ENCODE measurements at regions not wholly inside any gene's neighbourhood (a gene's known extent, or its start where the extent isn't known, plus 50 kb on each side); places are given as distances from the start of the nearest gene placed in this dataset.

DNA sequence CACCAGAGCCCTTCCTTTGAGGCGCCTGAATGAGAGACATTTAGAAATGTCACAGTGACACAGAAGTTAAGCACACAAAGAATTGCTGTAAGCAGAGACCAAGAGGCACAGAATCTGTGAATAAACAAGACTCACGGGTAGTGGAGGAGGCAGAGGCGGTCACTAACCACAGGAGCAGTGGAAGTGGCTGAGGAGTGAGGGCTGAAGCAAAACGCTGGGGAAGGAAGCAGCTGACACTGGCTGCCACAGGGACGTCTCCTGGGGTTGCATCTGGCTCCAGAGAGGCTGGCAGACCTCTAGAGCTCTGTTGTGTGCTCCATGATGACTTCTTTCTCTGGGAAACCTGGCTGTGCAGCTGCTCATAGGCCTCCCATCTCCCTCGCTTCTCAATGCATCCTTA is 65.0 kb upstream of the SLC2A12 start:
- H3K9me3 ChIP-seq (ENCODE audit: low read depth, low read length), result no peaks in the 10 kb centered on the region
- no peak overlapping the region for H3K27ac ChIP-seq
- no peaks in the 10 kb centered on the region for H3K36me3 ChIP-seq (ENCODE audit: insufficient read depth, low read length)
- TF ChIP-seq FOXP2 (optimal IDR thresholded peaks at IDR 0.05; ENCODE audit: control extremely low read depth, extremely low read length, insufficient read depth) (no peak), POLR2AphosphoS5 (IDR thresholded peaks at IDR 0.05; ENCODE audit: borderline replicate concordance, low read depth, low read length) (no peak), EZH2 (IDR thresholded peaks at IDR 0.05) (no peak)
- no peak overlapping the region for H3K9ac ChIP-seq (ENCODE audit: insufficient read length)
- H3K4me3 ChIP-seq, result no peak overlapping the region
- no peak for DNase-seq (ENCODE audit: low read depth, low spot score)

GRCh38 chr6:134115715-134116074 is 63.3 kb upstream of the SLC2A12 start:
- no peak overlapping the region for H3K27ac ChIP-seq
- H3K36me3 ChIP-seq (ENCODE audit: insufficient read depth, low read length), result no peaks in the 10 kb centered on the region
- H3K4me3 ChIP-seq, result no peak overlapping the region
- no peaks in the 10 kb centered on the region for H3K9me3 ChIP-seq (ENCODE audit: low read depth, low read length)
- H3K9ac ChIP-seq (ENCODE audit: insufficient read length), result no peak overlapping the region
- no peak for DNase-seq (ENCODE audit: low read depth, low spot score)
- TF ChIP-seq EZH2 (IDR thresholded peaks at IDR 0.05), result no peak
- TF ChIP-seq POLR2AphosphoS5 (IDR thresholded peaks at IDR 0.05; ENCODE audit: borderline replicate concordance, low read depth, low read length), result no peak
- TF ChIP-seq FOXP2 (optimal IDR thresholded peaks at IDR 0.05; ENCODE audit: control extremely low read depth, extremely low read length, insufficient read depth), result no peak

DNA sequence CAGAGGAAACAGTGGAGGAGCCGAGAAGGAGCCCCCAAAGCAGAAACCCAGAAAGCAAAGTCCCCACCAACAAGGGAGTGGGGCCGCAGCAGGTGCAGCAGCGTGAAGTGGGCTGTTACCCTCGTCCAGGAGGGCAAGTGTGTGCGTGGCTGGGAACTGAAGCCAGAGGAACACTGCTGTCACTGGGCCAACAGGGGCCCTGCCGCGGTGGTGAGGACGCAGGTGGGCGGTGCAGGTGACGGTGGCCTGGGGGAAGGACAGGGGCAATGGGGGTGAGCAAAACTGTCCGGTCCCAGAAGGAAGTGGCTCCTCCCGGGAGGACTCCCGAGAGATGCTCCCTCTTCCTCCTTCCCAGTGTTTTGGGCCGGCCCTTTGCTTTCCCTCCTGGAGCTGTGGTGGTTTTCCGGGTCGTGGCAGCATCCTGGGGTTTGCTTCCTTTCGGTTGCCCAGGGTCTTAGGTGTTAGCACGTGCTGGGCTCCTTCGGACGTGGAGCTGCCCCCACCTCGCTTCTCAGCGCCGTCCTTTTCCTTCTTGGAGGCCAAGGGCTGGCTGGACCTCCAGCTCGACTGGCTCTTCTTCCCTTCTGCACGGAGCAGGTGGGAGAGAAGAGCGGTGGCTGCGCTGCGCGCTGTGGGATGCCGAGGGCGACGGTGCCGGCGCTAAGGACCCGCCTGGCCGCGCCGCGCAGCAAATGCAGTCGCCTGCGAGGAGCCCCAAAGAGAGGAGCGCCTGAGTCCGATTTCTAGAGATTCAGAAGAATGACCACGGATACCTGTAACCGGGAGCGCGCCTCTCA is 62.7 kb upstream of the SLC2A12 start:
- H3K27ac ChIP-seq, result no peak overlapping the region
- no peak for DNase-seq (ENCODE audit: low read depth, low spot score)
- TF ChIP-seq FOXP2 (optimal IDR thresholded peaks at IDR 0.05; ENCODE audit: control extremely low read depth, extremely low read length, insufficient read depth) (no peak), EZH2 (IDR thresholded peaks at IDR 0.05) (no peak), POLR2AphosphoS5 (IDR thresholded peaks at IDR 0.05; ENCODE audit: borderline replicate concordance, low read depth, low read length) (no peak)
- no peak overlapping the region for H3K9ac ChIP-seq (ENCODE audit: insufficient read length)
- H3K36me3 ChIP-seq (ENCODE audit: insufficient read depth, low read length), result no peaks in the 10 kb centered on the region
- H3K4me3 ChIP-seq, result no peak overlapping the region
- H3K9me3 ChIP-seq (ENCODE audit: low read depth, low read length), result no peaks in the 10 kb centered on the region

DNA sequence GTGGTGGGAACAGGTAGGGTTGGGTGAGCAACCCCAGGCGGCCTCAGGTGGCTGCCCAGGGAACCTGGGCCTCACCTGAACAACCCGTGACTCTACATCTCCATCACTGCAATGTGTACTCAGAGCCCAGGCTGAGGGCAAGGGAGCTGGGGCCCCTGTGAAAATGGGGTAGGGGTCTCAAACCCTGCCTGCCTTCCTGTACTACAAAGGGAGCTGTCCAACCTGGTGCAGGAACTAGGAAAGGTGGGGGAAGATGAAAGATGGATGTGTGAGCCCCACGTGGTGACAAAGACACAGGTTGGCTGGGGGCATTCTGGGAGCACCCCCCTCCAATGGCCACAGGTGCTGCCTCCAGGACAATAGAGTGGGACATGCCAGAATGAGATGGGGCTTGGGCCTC is 62.1 kb upstream of the SLC2A12 start:
- H3K27ac ChIP-seq, result no peak overlapping the region
- H3K36me3 ChIP-seq (ENCODE audit: insufficient read depth, low read length), result no peaks in the 10 kb centered on the region
- H3K9ac ChIP-seq (ENCODE audit: insufficient read length), result no peak overlapping the region
- no peaks in the 10 kb centered on the region for H3K9me3 ChIP-seq (ENCODE audit: low read depth, low read length)
- no peak for DNase-seq (ENCODE audit: low read depth, low spot score)
- H3K4me3 ChIP-seq, result no peak overlapping the region
- TF ChIP-seq EZH2 (IDR thresholded peaks at IDR 0.05), result no peak
- TF ChIP-seq POLR2AphosphoS5 (IDR thresholded peaks at IDR 0.05; ENCODE audit: borderline replicate concordance, low read depth, low read length), result no peak
- TF ChIP-seq FOXP2 (optimal IDR thresholded peaks at IDR 0.05; ENCODE audit: control extremely low read depth, extremely low read length, insufficient read depth), result no peak

GRCh38 chr6:134111726-134112125 is 59.3 kb upstream of the SLC2A12 start:
- no peaks in the 10 kb centered on the region for H3K36me3 ChIP-seq (ENCODE audit: insufficient read depth, low read length)
- no peak overlapping the region for H3K27ac ChIP-seq
- no peak overlapping the region for H3K9ac ChIP-seq (ENCODE audit: insufficient read length)
- DNase-seq (ENCODE audit: low read depth, low spot score), result no peak
- no peaks in the 10 kb centered on the region for H3K9me3 ChIP-seq (ENCODE audit: low read depth, low read length)
- TF ChIP-seq POLR2AphosphoS5 (IDR thresholded peaks at IDR 0.05; ENCODE audit: borderline replicate concordance, low read depth, low read length) (no peak), FOXP2 (optimal IDR thresholded peaks at IDR 0.05; ENCODE audit: control extremely low read depth, extremely low read length, insufficient read depth) (no peak), EZH2 (IDR thresholded peaks at IDR 0.05) (no peak)
- H3K4me3 ChIP-seq, result no peak overlapping the region

GRCh38 chr6:134111062-134111677 is 58.7 kb upstream of the SLC2A12 start:
- Histone ChIP-seq H3K9me3 (ENCODE audit: low read depth, low read length) (no peaks in the 10 kb centered on the region), H3K27ac (no peak overlapping the region), H3K9ac (ENCODE audit: insufficient read length) (no peak overlapping the region), H3K36me3 (ENCODE audit: insufficient read depth, low read length) (no peaks in the 10 kb centered on the region), H3K4me3 (no peak overlapping the region)
- peak; percentile 40 for DNase-seq (ENCODE audit: low read depth, low spot score)
- TF ChIP-seq EZH2 (IDR thresholded peaks at IDR 0.05) (no peak), POLR2AphosphoS5 (IDR thresholded peaks at IDR 0.05; ENCODE audit: borderline replicate concordance, low read depth, low read length) (no peak), FOXP2 (optimal IDR thresholded peaks at IDR 0.05; ENCODE audit: control extremely low read depth, extremely low read length, insufficient read depth) (no peak)

GRCh38 chr6:134106702-134107101 is 54.3 kb upstream of the SLC2A12 start:
- DNase-seq (ENCODE audit: low read depth, low spot score), result no peak
- TF ChIP-seq EZH2 (IDR thresholded peaks at IDR 0.05) (no peak), POLR2AphosphoS5 (IDR thresholded peaks at IDR 0.05; ENCODE audit: borderline replicate concordance, low read depth, low read length) (no peak), FOXP2 (optimal IDR thresholded peaks at IDR 0.05; ENCODE audit: control extremely low read depth, extremely low read length, insufficient read depth) (no peak)
- Histone ChIP-seq H3K4me3 (no peak overlapping the region), H3K27ac (no peak overlapping the region), H3K9me3 (ENCODE audit: low read depth, low read length) (no peaks in the 10 kb centered on the region), H3K9ac (ENCODE audit: insufficient read length) (no peak overlapping the region), H3K36me3 (ENCODE audit: insufficient read depth, low read length) (no peaks in the 10 kb centered on the region)

DNA sequence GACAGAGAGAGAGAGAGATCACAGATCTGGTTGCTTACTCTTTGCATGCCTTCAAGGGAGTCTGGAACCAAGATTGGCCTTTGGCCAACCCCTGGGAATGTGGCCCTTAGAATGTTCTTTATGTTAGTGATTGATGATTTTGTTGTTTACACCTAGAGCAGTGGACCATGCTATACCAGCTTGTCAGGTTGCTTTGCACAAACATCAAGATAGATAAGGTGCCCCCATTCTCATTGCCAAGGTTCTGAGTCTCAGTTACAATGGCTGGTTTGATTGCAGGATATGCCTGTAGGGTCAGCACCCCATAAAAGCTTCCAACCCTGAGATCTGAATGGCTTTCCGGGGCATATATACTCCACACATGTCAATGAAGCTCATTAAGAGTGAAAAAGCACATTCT is 53.5 kb upstream of the SLC2A12 start:
- H3K4me3 ChIP-seq, result no peak overlapping the region
- H3K9ac ChIP-seq (ENCODE audit: insufficient read length), result no peak overlapping the region
- no peak overlapping the region for H3K27ac ChIP-seq
- TF ChIP-seq FOXP2 (optimal IDR thresholded peaks at IDR 0.05; ENCODE audit: control extremely low read depth, extremely low read length, insufficient read depth), result no peak
- H3K36me3 ChIP-seq (ENCODE audit: insufficient read depth, low read length), result no peaks in the 10 kb centered on the region
- no peak for DNase-seq (ENCODE audit: low read depth, low spot score)
- no peaks in the 10 kb centered on the region for H3K9me3 ChIP-seq (ENCODE audit: low read depth, low read length)

All from SK-N-MC (cell line).